Aorta (tissue), 5 donors: ENCODE measurements at regions not wholly inside any gene's neighbourhood (a gene's known extent, or its start where the extent isn't known, plus 50 kb on each side); places are given as distances from the start of the nearest gene placed in this dataset.

Source experiments
- ATAC-seq: fragments of 200-7000 bp; cut with Tn5 transposase; one replicate; pipeline ENCODE4 v1.9.1; 2022; ENCODE audit warnings: moderate library complexity; ENCODE audit not compliant: low FRiP score
- DNase-seq, 2 donors: peaks; one replicate each; pipeline ENCODE4 v3.0.0-alpha.2; 2020
- H3K27ac ChIP-seq, 2 donors: one replicate each; pipeline ENCODE4 v1.5.1; 2013; ENCODE audit warnings: low read length in 2 of 2, mild to moderate bottlenecking in 2 of 2, moderate library complexity in 2 of 2, control low read depth in 1 of 2, inconsistent platforms in 1 of 2, low read depth in 1 of 2
- H3K27me3 ChIP-seq, 2 donors: one replicate each; pipeline ENCODE4 v1.6.1; 2013; ENCODE audit warnings: control low read depth in 1 of 2, low read length in 1 of 2, mild to moderate bottlenecking in 1 of 2, moderate library complexity in 1 of 2; ENCODE audit not compliant: insufficient read depth in 2 of 2, control insufficient read depth in 1 of 2
- H3K36me3 ChIP-seq, 2 donors: one replicate each; pipeline ENCODE4 v1.6.1; 2013; ENCODE audit warnings: control low read depth in 1 of 2, low read length in 1 of 2, mild to moderate bottlenecking in 1 of 2; ENCODE audit not compliant: insufficient read depth in 2 of 2, control insufficient read depth in 1 of 2
- H3K4me1 ChIP-seq, 2 donors: one replicate each; pipeline ENCODE4 v1.6.1; 2013; ENCODE audit warnings: low read length in 2 of 2, control low read depth in 1 of 2, mild to moderate bottlenecking in 1 of 2, moderate library complexity in 1 of 2; ENCODE audit not compliant: insufficient read depth in 2 of 2, control insufficient read depth in 1 of 2
- H3K4me3 ChIP-seq, 2 donors: one replicate each; pipeline ENCODE4 v1.5.1; 2013; ENCODE audit warnings: low read length in 2 of 2, control low read depth in 1 of 2, mild to moderate bottlenecking in 1 of 2
- H3K9me3 ChIP-seq: one replicate; pipeline ENCODE4 v1.6.1; 2013; ENCODE audit warnings: mild to moderate bottlenecking, low read length; ENCODE audit not compliant: control insufficient read depth
- WGBS, 2 donors: extraction: QIAGEN DNeasy Blood & Tissue Kit; methylation state at CpG; one replicate each; pipeline ENCODE4 v1.1.7; 2013; 5-methylcytosine and 5-hydroxymethylcytosine counted together
- intact Hi-C, 2 donors: fragments of 100-400 bp; cut with DNase I; formaldehyde crosslinking; loops; one replicate each; pipeline versions ENCODE4 v1.14.2 to v1.15.0; 2022
- donor health status: healthy with polysubstance abuse.
- donor health status: Bipolar disorder and iron deficiency.
- donor health status: DM: no; HTN: no; CAD: no.
- donor health status: DM: no; HTN: no; CAD: no.
- donor health status: DM: yes; HTN: yes; CAD: no.

DNA sequence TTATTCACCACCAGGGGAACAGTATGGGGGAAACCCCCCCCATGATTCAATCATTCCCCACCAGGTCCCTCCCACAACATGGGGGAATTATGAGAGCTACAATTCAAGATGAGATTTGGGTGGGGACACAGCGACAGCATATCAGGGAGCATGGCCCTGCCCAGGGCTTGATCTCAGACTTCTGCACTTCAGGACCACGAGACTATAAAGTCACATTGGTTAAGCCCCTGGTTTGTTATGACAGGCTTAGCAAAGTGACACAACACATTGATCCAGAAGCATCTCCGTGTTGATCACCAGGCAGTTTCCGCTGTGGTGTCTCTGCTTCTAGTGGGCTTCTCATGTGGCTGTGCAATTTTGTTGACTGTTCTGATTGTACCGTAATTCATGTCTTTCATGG lies 312.7 kb upstream of the C1orf174 start:
- Histone ChIP-seq H3K4me3 (no peak overlapping the region), H3K36me3 (no peaks in the 10 kb centered on the region), H3K4me1 (no peaks in the 10 kb centered on the region), H3K27ac (no peak overlapping the region), H3K9me3 (no peaks in the 10 kb centered on the region), H3K27me3 (no peaks in the 10 kb centered on the region)
- intact Hi-C loops = no loop called here
- ATAC-seq (no peak), DNase-seq (no peak)
- 78 to 84% methylated on average over 5 of the region's 5 CpGs for WGBS, 2 donors

DNA sequence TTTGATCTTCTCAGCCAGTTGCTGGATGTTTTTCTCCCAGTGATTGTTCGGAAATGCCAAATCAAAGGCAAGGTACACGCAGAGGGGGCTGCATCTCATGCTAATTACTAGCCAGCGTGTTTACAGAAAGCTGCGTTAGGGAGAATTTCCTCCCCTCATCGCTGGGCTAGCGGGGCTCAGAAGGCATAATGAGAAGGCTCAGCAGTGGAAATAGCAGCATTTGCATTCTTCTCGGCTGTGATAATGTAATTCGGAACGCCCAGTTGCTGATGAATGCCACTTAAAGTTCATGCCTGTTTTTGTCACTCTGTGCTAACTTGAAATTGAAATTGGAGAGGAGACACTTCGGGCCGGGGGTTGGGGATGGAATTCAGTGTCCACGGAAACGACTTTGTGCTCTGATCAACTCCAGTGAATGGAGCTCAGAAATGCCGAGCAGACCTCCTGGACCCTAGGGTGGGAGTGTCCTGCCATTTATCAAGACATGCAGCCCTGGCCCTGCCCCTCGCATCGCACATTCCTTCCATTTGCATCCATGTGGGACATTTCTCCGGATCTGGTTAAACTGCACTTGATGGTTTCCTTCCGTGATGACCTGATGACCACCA lies 313.4 kb upstream of the C1orf174 start:
- no peak overlapping the region for H3K4me3 ChIP-seq
- no peak for ATAC-seq
- WGBS, 2 donors = 30 to 35% methylated on average over 18 of the region's 18 CpGs
- intact Hi-C loops = no loop called here
- no peaks in the 10 kb centered on the region for H3K27me3 ChIP-seq
- no peak overlapping the region for H3K27ac ChIP-seq
- H3K36me3 ChIP-seq = no peaks in the 10 kb centered on the region
- no peaks in the 10 kb centered on the region for H3K9me3 ChIP-seq
- H3K4me1 ChIP-seq = no peaks in the 10 kb centered on the region
- DNase-seq = no peak

DNA sequence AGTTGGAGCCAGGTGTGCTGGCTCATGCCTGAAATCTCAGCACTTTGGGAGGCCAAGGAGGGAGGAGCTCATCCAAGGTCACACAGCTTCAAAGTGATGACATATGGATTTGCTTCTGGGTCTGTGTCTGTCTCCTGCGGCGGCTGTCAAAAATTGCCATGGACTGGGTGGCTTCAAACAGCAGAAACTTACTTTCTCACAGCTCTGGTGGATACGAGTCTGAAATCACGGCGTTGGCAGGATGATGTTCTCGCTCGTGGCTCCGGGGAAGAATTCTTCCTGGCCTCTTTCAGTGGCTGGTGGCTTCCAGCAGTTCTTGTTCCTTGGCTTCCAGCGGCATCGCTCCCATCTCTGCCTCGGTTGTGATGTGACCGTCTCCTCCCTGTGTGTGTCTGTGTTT lies 314.8 kb upstream of the C1orf174 start:
- intact Hi-C loops = no loop called here
- Histone ChIP-seq H3K27ac (no peak overlapping the region), H3K4me3 (no peak overlapping the region), H3K9me3 (peaks cover 2% of the 10 kb centered on the region), H3K27me3 (no peaks in the 10 kb centered on the region), H3K36me3 (no peaks in the 10 kb centered on the region), H3K4me1 (no peaks in the 10 kb centered on the region)
- DNase-seq (no peak), ATAC-seq (no peak)
- WGBS, 2 donors = 86 to 90% methylated on average over 12 of the region's 12 CpGs

DNA sequence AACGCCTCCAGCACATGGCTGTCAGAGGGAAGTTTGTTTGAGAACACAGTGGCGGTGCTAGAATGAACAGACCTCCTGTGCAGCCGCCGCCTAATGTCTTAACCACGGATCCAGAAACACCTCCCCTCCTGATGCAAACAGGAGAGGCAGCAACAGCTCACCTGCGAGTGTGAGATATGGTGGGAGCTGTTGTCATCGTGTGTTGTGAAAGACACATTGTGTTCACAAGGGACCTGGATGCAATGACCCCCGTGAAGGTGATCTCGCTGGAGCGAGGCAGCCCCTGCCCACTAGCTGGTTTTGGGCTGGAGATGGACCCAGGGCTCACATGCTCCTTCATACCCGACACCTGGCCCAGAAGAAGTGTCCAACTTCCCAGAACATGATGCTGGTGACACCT lies 315.3 kb upstream of the C1orf174 start:
- DNase-seq (no peak), ATAC-seq (no peak)
- Histone ChIP-seq H3K4me1 (no peaks in the 10 kb centered on the region), H3K9me3 (peaks cover 2% of the 10 kb centered on the region), H3K4me3 (no peak overlapping the region), H3K27ac (no peak overlapping the region), H3K27me3 (no peaks in the 10 kb centered on the region), H3K36me3 (no peaks in the 10 kb centered on the region)
- WGBS, 2 donors = 82 to 84% methylated on average over 11 of the region's 11 CpGs
- intact Hi-C loops = no loop called here

DNA sequence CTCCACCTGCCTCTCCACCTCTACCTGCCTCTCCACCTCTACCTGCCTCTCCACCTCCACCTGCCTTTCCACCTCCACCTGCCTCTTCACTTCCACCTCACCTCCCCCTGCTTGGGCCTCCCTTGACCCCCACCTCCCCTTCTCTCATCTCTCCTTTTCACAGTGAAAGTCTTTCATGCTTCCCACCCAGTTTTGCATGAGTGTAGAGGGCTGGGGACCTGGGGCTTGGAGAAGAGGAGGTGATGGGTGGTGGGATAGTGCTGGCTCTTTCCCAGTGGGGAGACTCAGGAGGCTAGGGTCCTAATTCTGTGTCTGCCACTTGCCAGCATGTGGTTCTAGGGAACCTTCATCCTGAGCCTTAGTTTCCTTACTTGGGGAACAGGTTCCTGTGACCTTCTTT lies 316.2 kb upstream of the C1orf174 start:
- Histone ChIP-seq H3K4me3 (no peak overlapping the region), H3K36me3 (no peaks in the 10 kb centered on the region), H3K27ac (no peak overlapping the region), H3K9me3 (peaks cover 2% of the 10 kb centered on the region), H3K4me1 (no peaks in the 10 kb centered on the region), H3K27me3 (no peaks in the 10 kb centered on the region)
- intact Hi-C loops = no loop called here
- DNase-seq (no peak), ATAC-seq (no peak)

DNA sequence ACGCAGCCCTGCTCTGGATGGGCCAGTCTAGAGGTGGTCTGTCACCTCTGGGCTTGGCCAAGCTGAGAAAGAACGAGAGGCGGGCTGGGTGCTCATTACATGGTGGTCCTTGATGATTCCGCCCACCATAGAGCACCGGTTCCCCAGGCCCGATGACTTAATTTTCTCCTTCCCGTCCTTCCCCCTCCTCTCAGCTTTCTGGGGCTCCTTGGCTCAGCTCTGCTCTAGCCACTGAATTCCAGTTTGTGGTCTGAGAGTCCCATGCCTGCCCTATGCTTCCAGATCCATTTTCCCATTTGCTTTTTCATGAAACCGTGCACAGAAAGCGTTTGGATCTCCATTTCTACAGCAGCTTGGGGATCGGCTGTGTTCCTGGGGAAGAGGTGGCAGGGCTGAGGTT lies 318.5 kb upstream of the C1orf174 start:
- intact Hi-C loops = no loop called here
- no peak overlapping the region for H3K27ac ChIP-seq
- no peak overlapping the region for H3K4me3 ChIP-seq
- no peaks in the 10 kb centered on the region for H3K36me3 ChIP-seq
- no peak for DNase-seq
- no peaks in the 10 kb centered on the region for H3K27me3 ChIP-seq
- 86 to 87% methylated on average over 10 of the region's 10 CpGs for WGBS, 2 donors
- H3K9me3 ChIP-seq = peaks cover 2% of the 10 kb centered on the region
- ATAC-seq = no peak
- no peaks in the 10 kb centered on the region for H3K4me1 ChIP-seq

DNA sequence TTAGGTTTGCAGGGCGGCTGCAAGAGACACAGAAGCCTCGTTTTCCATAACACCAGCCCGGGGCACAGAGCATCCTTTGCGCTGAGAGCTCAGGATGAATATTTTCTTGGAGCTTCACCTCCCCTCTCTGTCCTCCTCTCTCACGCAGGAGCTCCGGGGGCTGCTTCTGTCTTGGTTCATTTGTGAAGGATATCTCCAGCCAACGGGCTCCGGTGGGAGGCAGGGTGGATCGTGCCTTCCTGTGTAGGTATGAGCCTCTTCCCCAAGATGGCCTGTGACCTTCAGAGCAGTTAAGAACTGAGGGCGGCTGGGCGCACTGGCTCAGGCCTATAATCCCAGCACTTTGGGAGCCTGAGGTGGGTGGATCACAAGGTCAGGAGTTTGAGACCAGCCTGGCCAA lies 319.0 kb upstream of the C1orf174 start:
- H3K4me3 ChIP-seq = no peak overlapping the region
- H3K9me3 ChIP-seq = peaks cover 2% of the 10 kb centered on the region
- intact Hi-C loops = no loop called here
- no peak for DNase-seq
- no peaks in the 10 kb centered on the region for H3K4me1 ChIP-seq
- no peak overlapping the region for H3K27ac ChIP-seq
- WGBS, 2 donors = 83 to 85% methylated on average over 11 of the region's 11 CpGs
- no peaks in the 10 kb centered on the region for H3K27me3 ChIP-seq
- ATAC-seq = no peak
- H3K36me3 ChIP-seq = no peaks in the 10 kb centered on the region

DNA sequence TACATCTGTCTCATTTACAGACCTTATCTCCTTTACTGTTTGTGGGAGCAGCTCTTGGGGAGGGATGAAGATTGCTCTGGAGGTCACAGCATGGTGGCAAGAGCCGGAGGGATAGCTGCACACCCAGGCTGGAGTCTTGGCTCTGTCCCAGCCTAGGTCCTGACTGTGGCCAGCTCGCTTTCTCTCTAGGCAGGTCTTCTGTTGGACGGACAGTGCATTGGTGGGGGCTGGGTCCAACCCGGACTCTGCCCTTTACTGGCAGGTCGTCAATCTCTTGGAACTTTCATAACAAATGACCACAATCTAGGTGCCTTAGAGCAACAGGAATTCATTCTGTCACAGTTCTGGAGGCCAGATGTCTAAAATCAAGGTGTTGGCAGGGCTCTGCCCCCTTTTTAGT lies 319.8 kb upstream of the C1orf174 start:
- ATAC-seq (no peak), DNase-seq (no peak)
- Histone ChIP-seq H3K4me3 (no peak overlapping the region), H3K36me3 (no peaks in the 10 kb centered on the region), H3K27ac (no peak overlapping the region), H3K9me3 (peaks cover 2% of the 10 kb centered on the region), H3K4me1 (no peaks in the 10 kb centered on the region), H3K27me3 (no peaks in the 10 kb centered on the region)
- intact Hi-C loops = no loop called here
- 64 to 72% methylated on average over 5 of the region's 5 CpGs for WGBS, 2 donors

DNA sequence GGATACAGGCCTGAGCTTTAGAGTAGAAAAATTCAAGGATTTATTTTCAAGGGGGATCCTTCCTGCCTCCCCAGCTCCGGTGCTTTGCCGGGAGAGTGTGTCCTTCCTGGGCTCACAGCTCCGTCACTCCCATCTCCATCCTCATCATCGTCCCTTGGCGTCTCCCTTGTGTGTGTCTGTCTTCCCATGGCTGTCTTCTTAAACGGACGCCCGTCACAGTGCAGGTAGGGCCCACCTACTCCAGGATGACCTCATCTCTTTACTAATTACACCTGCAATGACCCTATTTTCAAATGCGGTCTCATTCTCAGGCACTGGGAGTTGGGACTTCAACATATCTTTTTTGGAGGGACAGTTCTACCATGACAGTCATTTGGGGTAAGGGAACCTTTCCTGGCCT lies 320.3 kb upstream of the C1orf174 start:
- no peaks in the 10 kb centered on the region for H3K4me1 ChIP-seq
- peaks cover 2% of the 10 kb centered on the region for H3K9me3 ChIP-seq
- no peaks in the 10 kb centered on the region for H3K36me3 ChIP-seq
- H3K4me3 ChIP-seq = no peak overlapping the region
- no peak for ATAC-seq
- 68 to 72% methylated on average over 9 of the region's 9 CpGs for WGBS, 2 donors
- H3K27me3 ChIP-seq = no peaks in the 10 kb centered on the region
- intact Hi-C loops = no loop called here
- H3K27ac ChIP-seq = no peak overlapping the region
- no peak for DNase-seq
